ENCODE measurements at regions not wholly inside any gene's neighbourhood (a gene's known extent, or its start where the extent isn't known, plus 50 kb on each side); places are given as distances from the start of the nearest gene placed in this dataset.

- no peak for DNase-seq (ENCODE audit: low spot score)
- Histone ChIP-seq H3K27ac (ENCODE audit: extremely low read length, insufficient read depth, low read length) (no peak overlapping the region), H3K27me3 (ENCODE audit: control insufficient read depth in 1 of 2, insufficient read depth in 2 of 2, low read length in 2 of 2) (no peaks in the 10 kb centered on the region), H3K79me2 (ENCODE audit: insufficient read depth, low read length) (no peaks in the 10 kb centered on the region), H3K36me3 (replicated peaks in 1 of 2; ENCODE audit: control insufficient read depth in 1 of 2, insufficient read depth in 2 of 2, low read length in 2 of 2) (no peaks in the 10 kb centered on the region), H3K4me3 (replicated peaks in 1 of 3; ENCODE audit: insufficient read depth in 1 of 3, low read depth in 2 of 3, low read length in 3 of 3) (no peak overlapping the region), H3K4me2 (ENCODE audit: low read depth, low read length) (no peak overlapping the region), H3K9ac (ENCODE audit: insufficient read depth, low read depth, low read length) (no peak overlapping the region), H2AFZ (ENCODE audit: low read length) (no peak overlapping the region), H3K9me3 (ENCODE audit: low read length) (0 out of 2 replicates have a peak, but pooled peaks cover 4% of the 10 kb centered on the region), H4K20me1 (ENCODE audit: insufficient read depth, low read length) (no peaks in the 10 kb centered on the region), H3K4me1 (ENCODE audit: insufficient read depth, low read length) (no peaks in the 10 kb centered on the region)
- no peak for ATAC-seq
- WGBS (ENCODE audit: low lambda C conversion rate): 32% methylated on average over 7 of the region's 7 CpGs
- TF ChIP-seq MZF1 (CRISPR knock-in tag; IDR thresholded peaks at IDR 0.05; ENCODE audit: borderline replicate concordance) (no peak), MAFK (conservative IDR thresholded peaks at IDR 0.05 in 1 of 2, IDR thresholded peaks at IDR 0.05 in 1 of 2; ENCODE audit: low read length in 2 of 2) (peak; percentile 61 to 67), SAFB2 (CRISPR knock-in tag; IDR thresholded peaks at IDR 0.05; ENCODE audit: borderline replicate concordance, low read depth) (no peak), MAFF (IDR thresholded peaks at IDR 0.05; ENCODE audit: low read depth, low read length) (0 out of 2 replicates have a peak, but pooled peaks have one; percentile 14)
- POLR2A ChIA-PET: no interaction called here
- in situ Hi-C loops (cut with HindIII; ENCODE audit: extremely low pct_ligation_motif_present, low pct_unique_long_range_greater_than_20kb) (no loop called here), intact Hi-C loops (cut with micrococcal nuclease; ENCODE audit: unreplicated experiment) (no loop called here)
- CTCF ChIA-PET (ENCODE audit: low intra/inter-chr PET ratio, low total read pairs): no interaction called here
- BruUV-seq (replicated peaks): no TSS peak
- FAIRE-seq: no peak
Measured at GRCh38 chr3:28069438-28069837, 172.0 kb upstream of the CMC1 start.

- Histone ChIP-seq H4K20me1 (ENCODE audit: insufficient read depth, low read length) (no peaks in the 10 kb centered on the region), H3K4me1 (ENCODE audit: insufficient read depth, low read length) (no peaks in the 10 kb centered on the region), H3K79me2 (ENCODE audit: insufficient read depth, low read length) (no peaks in the 10 kb centered on the region), H3K9me3 (ENCODE audit: low read length) (no peaks in the 10 kb centered on the region), H3K36me3 (replicated peaks in 1 of 2; ENCODE audit: control insufficient read depth in 1 of 2, insufficient read depth in 2 of 2, low read length in 2 of 2) (no peaks in the 10 kb centered on the region), H3K27ac (ENCODE audit: extremely low read length, insufficient read depth, low read length) (no peak overlapping the region), H3K4me3 (replicated peaks in 1 of 3; ENCODE audit: insufficient read depth in 1 of 3, low read depth in 2 of 3, low read length in 3 of 3) (no peak overlapping the region), H3K4me2 (ENCODE audit: low read depth, low read length) (no peak overlapping the region), H3K27me3 (ENCODE audit: control insufficient read depth in 1 of 2, insufficient read depth in 2 of 2, low read length in 2 of 2) (no peaks in the 10 kb centered on the region), H2AFZ (ENCODE audit: low read length) (no peak overlapping the region), H3K9ac (ENCODE audit: insufficient read depth, low read depth, low read length) (no peak overlapping the region)
- BruUV-seq (replicated peaks): no TSS peak
- intact Hi-C loops (cut with micrococcal nuclease; ENCODE audit: unreplicated experiment) (loop anchor here (10.0 kb wide), 1 partner anchor 249 kb away; no protein-coding TSS in a partner anchor), in situ Hi-C loops (cut with HindIII; ENCODE audit: extremely low pct_ligation_motif_present, low pct_unique_long_range_greater_than_20kb) (no loop called here)
- ChIA-PET CTCF (ENCODE audit: low intra/inter-chr PET ratio, low total read pairs) (no interaction called here), POLR2A (no interaction called here)
- DNase-seq (ENCODE audit: low spot score) (no peak), FAIRE-seq (no peak), ATAC-seq (no peak)
- WGBS (ENCODE audit: low lambda C conversion rate): 95% methylated on average over 1 of the region's 1 CpG
- TF ChIP-seq DR1 (CRISPR knock-in tag; IDR thresholded peaks at IDR 0.05) (no peak), NPAS2 (CRISPR knock-in tag; IDR thresholded peaks at IDR 0.05; ENCODE audit: borderline replicate concordance) (no peak), SKIL (CRISPR knock-in tag; IDR thresholded peaks at IDR 0.05; ENCODE audit: borderline replicate concordance) (no peak), ZNF546 (CRISPR knock-in tag; conservative IDR thresholded peaks at IDR 0.05) (no peak), ONECUT2 (CRISPR knock-in tag; IDR thresholded peaks at IDR 0.05) (no peak), ZMYM2 (CRISPR knock-in tag; IDR thresholded peaks at IDR 0.05) (no peak), FOXA1 (IDR thresholded peaks at IDR 0.05) (no peak), FOXA1 (CRISPR knock-in tag; IDR thresholded peaks at IDR 0.05) (no peak), HDAC6 (IDR thresholded peaks at IDR 0.05; ENCODE audit: low read depth, low read length) (no peak), ZNF256 (CRISPR knock-in tag; conservative IDR thresholded peaks at IDR 0.05) (no peak), KDM5A (IDR thresholded peaks at IDR 0.05; ENCODE audit: borderline replicate concordance, low read length) (no peak), NFIC (IDR thresholded peaks at IDR 0.05; ENCODE audit: low read length) (no peak), NFIB (CRISPR knock-in tag; IDR thresholded peaks at IDR 0.05; ENCODE audit: borderline replicate concordance) (no peak), RFX1 (IDR thresholded peaks at IDR 0.05) (no peak), ZNF225 (CRISPR knock-in tag; IDR thresholded peaks at IDR 0.05) (no peak), STAT5B (CRISPR knock-in tag; IDR thresholded peaks at IDR 0.05) (no peak), ZNF230 (CRISPR knock-in tag; IDR thresholded peaks at IDR 0.05) (no peak)
Measured at GRCh38 chr3:28076246-28076645, 165.2 kb upstream of the CMC1 start.

All from HepG2 (cell line).